SKM-1 (cell line): ENCODE measurements at regions not wholly inside any gene's neighbourhood (a gene's known extent, or its start where the extent isn't known, plus 50 kb on each side); places are given as distances from the start of the nearest gene placed in this dataset.
"Not testable (repeated sequence)": the region's sequence is repeated elsewhere in the genome, so short reads cannot be mapped to it uniquely, and the experiment has no call there.

Experiments
- DNase-seq: peaks from one replicate; lab custom pipeline; 2025; ENCODE audit not compliant: unreplicated experiment; lab: John Stamatoyannopoulos, UW

GRCh38 chr2:195364015-195364965 is 292.7 kb upstream of the SLC39A10 start:
- no peak for DNase-seq

GRCh38 chr2:195363496-195363895 is 293.5 kb upstream of the SLC39A10 start:
- DNase-seq = no peak

- no peak for DNase-seq
Observed at GRCh38 chr2:195360242-195360641, 296.8 kb upstream of the SLC39A10 start.

- no peak for DNase-seq
Observed at GRCh38 chr2:195359043-195359735, 297.8 kb upstream of the SLC39A10 start.

GRCh38 chr2:195356920-195357440 is 300.0 kb upstream of the SLC39A10 start:
- no peak for DNase-seq

- no peak for DNase-seq
Observed at GRCh38 chr2:195356026-195356425, 301.0 kb upstream of the SLC39A10 start.

- no peak for DNase-seq
Observed at GRCh38 chr2:195352581-195352980, 304.4 kb upstream of the SLC39A10 start.

GRCh38 chr2:195343942-195344530 is 313.0 kb upstream of the SLC39A10 start:
- DNase-seq = no peak

GRCh38 chr2:195343540-195343939 is 313.5 kb upstream of the SLC39A10 start:
- no peak for DNase-seq

GRCh38 chr2:195342061-195342460 is 315.0 kb upstream of the SLC39A10 start:
- DNase-seq = no peak

GRCh38 chr2:195338856-195339255 is 318.2 kb upstream of the SLC39A10 start:
- no peak for DNase-seq

- DNase-seq = no peak
Observed at GRCh38 chr2:195337597-195337996, 319.4 kb upstream of the SLC39A10 start.

GRCh38 chr2:195333869-195334268 is 323.2 kb upstream of the SLC39A10 start:
- DNase-seq = no peak

GRCh38 chr2:195331966-195332365 is 325.1 kb upstream of the SLC39A10 start:
- no peak for DNase-seq

GRCh38 chr2:195331129-195331528 is 325.9 kb upstream of the SLC39A10 start:
- DNase-seq = no peak

GRCh38 chr2:195330513-195330956 is 326.5 kb upstream of the SLC39A10 start:
- DNase-seq = no peak

GRCh38 chr2:195329784-195330183 is 327.2 kb upstream of the SLC39A10 start:
- DNase-seq = not testable (repeated sequence)

GRCh38 chr2:195326537-195326936 is 330.5 kb upstream of the SLC39A10 start:
- no peak for DNase-seq

GRCh38 chr2:195322324-195322723 is 334.7 kb upstream of the SLC39A10 start:
- no peak for DNase-seq

GRCh38 chr2:195320413-195320973 is 336.5 kb upstream of the SLC39A10 start:
- no peak for DNase-seq
